H1 (cell line): ENCODE measurements at regions not wholly inside any gene's neighbourhood (a gene's known extent, or its start where the extent isn't known, plus 50 kb on each side); places are given as distances from the start of the nearest gene placed in this dataset.

ENCODE experiments used
- ASH2L ChIP-seq: fragments of 200-600, 300-600 bp; sonication (generic); IDR thresholded peaks from one replicate; pipeline ENCODE4 v1.7.1; 2017; ENCODE audit warnings: low read length
- FOSL1 ChIP-seq: IDR thresholded peaks from 2 replicates; pipeline ENCODE4 v1.6.1; 2011; ENCODE audit warnings: mild to moderate bottlenecking, low read depth, low read length, moderate library complexity; ENCODE audit not compliant: insufficient read depth
- TEAD4 ChIP-seq: IDR thresholded peaks from 2 replicates; pipeline ENCODE4 v1.6.1; 2012; ENCODE audit warnings: low read depth, low read length, inconsistent platforms, mixed read lengths
- TF ChIP-seq, protein P1 (sequence below): fragments of 300-600 bp; sonication (generic); IDR thresholded peaks from 2 replicates; pipeline ENCODE4 v1.7.1; 2012; ENCODE audit warnings: low read length, moderate library complexity, mild to moderate bottlenecking, inconsistent platforms; ENCODE audit not compliant: insufficient replicate concordance
- TF ChIP-seq, protein P2 (sequence below): IDR thresholded peaks from 2 replicates; pipeline ENCODE4 v1.6.1; 2012; ENCODE audit warnings: low read length, inconsistent platforms

DNA sequence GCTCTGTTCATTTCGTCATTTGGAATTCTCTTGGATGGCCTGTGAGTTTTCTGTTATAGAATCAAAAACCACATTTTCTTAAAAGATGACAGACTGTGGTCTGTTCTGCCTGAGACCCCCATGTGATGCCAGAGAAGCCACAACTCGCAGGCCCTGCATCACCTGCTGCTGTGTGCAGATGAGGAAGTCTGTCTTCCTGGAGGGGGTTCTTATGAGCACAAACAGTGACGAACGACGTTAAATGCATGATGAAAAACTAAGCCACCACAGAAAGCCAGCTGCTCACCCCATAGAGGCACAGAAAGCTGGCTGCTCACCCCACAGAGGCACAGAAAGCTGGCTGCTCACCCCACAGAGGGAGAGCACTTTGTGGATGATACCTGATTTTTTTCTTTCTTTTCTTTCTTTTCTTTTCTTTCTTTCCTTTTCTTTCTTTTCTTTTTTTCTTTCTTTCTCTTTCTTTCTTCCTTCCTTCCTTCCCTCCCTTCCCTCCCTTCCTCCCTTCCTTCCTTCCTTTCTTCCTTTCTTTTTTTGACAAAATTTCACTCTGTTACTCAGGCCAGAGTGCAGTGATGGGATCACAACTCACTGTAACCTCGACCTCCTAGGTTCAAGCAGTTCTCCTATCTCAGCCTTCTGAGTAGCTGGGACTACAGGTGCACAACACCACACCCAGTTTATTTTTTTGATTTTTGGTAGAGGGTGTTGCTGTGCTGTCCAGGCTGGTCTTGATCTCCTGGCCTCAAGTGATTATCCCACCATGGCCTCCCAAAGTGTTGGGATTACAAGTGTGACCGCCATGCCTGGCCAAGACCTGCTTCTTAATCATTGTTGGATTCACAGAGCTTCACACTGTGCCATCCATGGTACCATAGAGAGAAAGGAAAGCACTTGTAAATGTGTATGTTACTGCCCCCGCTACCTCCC is 1191.4 kb downstream of the UQCRFS1 start (continued):
- TF ChIP-seq, protein P1, sequence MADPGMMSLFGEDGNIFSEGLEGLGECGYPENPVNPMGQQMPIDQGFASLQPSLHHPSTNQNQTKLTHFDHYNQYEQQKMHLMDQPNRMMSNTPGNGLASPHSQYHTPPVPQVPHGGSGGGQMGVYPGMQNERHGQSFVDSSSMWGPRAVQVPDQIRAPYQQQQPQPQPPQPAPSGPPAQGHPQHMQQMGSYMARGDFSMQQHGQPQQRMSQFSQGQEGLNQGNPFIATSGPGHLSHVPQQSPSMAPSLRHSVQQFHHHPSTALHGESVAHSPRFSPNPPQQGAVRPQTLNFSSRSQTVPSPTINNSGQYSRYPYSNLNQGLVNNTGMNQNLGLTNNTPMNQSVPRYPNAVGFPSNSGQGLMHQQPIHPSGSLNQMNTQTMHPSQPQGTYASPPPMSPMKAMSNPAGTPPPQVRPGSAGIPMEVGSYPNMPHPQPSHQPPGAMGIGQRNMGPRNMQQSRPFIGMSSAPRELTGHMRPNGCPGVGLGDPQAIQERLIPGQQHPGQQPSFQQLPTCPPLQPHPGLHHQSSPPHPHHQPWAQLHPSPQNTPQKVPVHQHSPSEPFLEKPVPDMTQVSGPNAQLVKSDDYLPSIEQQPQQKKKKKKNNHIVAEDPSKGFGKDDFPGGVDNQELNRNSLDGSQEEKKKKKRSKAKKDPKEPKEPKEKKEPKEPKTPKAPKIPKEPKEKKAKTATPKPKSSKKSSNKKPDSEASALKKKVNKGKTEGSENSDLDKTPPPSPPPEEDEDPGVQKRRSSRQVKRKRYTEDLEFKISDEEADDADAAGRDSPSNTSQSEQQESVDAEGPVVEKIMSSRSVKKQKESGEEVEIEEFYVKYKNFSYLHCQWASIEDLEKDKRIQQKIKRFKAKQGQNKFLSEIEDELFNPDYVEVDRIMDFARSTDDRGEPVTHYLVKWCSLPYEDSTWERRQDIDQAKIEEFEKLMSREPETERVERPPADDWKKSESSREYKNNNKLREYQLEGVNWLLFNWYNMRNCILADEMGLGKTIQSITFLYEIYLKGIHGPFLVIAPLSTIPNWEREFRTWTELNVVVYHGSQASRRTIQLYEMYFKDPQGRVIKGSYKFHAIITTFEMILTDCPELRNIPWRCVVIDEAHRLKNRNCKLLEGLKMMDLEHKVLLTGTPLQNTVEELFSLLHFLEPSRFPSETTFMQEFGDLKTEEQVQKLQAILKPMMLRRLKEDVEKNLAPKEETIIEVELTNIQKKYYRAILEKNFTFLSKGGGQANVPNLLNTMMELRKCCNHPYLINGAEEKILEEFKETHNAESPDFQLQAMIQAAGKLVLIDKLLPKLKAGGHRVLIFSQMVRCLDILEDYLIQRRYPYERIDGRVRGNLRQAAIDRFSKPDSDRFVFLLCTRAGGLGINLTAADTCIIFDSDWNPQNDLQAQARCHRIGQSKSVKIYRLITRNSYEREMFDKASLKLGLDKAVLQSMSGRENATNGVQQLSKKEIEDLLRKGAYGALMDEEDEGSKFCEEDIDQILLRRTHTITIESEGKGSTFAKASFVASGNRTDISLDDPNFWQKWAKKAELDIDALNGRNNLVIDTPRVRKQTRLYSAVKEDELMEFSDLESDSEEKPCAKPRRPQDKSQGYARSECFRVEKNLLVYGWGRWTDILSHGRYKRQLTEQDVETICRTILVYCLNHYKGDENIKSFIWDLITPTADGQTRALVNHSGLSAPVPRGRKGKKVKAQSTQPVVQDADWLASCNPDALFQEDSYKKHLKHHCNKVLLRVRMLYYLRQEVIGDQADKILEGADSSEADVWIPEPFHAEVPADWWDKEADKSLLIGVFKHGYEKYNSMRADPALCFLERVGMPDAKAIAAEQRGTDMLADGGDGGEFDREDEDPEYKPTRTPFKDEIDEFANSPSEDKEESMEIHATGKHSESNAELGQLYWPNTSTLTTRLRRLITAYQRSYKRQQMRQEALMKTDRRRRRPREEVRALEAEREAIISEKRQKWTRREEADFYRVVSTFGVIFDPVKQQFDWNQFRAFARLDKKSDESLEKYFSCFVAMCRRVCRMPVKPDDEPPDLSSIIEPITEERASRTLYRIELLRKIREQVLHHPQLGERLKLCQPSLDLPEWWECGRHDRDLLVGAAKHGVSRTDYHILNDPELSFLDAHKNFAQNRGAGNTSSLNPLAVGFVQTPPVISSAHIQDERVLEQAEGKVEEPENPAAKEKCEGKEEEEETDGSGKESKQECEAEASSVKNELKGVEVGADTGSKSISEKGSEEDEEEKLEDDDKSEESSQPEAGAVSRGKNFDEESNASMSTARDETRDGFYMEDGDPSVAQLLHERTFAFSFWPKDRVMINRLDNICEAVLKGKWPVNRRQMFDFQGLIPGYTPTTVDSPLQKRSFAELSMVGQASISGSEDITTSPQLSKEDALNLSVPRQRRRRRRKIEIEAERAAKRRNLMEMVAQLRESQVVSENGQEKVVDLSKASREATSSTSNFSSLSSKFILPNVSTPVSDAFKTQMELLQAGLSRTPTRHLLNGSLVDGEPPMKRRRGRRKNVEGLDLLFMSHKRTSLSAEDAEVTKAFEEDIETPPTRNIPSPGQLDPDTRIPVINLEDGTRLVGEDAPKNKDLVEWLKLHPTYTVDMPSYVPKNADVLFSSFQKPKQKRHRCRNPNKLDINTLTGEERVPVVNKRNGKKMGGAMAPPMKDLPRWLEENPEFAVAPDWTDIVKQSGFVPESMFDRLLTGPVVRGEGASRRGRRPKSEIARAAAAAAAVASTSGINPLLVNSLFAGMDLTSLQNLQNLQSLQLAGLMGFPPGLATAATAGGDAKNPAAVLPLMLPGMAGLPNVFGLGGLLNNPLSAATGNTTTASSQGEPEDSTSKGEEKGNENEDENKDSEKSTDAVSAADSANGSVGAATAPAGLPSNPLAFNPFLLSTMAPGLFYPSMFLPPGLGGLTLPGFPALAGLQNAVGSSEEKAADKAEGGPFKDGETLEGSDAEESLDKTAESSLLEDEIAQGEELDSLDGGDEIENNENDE = no peak
- TF ChIP-seq ASH2L = no peak
- TF ChIP-seq, protein P2, sequence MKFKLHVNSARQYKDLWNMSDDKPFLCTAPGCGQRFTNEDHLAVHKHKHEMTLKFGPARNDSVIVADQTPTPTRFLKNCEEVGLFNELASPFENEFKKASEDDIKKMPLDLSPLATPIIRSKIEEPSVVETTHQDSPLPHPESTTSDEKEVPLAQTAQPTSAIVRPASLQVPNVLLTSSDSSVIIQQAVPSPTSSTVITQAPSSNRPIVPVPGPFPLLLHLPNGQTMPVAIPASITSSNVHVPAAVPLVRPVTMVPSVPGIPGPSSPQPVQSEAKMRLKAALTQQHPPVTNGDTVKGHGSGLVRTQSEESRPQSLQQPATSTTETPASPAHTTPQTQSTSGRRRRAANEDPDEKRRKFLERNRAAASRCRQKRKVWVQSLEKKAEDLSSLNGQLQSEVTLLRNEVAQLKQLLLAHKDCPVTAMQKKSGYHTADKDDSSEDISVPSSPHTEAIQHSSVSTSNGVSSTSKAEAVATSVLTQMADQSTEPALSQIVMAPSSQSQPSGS = no peak
- TF ChIP-seq FOSL1 = no peak
- TF ChIP-seq TEAD4 = no peak
